ENCODE measurements at regions not wholly inside any gene's neighbourhood (a gene's known extent, or its start where the extent isn't known, plus 50 kb on each side); places are given as distances from the start of the nearest gene placed in this dataset.
A peak's percentile ranks its signal among the peaks of the same experiment; 100 is the strongest.

DNA sequence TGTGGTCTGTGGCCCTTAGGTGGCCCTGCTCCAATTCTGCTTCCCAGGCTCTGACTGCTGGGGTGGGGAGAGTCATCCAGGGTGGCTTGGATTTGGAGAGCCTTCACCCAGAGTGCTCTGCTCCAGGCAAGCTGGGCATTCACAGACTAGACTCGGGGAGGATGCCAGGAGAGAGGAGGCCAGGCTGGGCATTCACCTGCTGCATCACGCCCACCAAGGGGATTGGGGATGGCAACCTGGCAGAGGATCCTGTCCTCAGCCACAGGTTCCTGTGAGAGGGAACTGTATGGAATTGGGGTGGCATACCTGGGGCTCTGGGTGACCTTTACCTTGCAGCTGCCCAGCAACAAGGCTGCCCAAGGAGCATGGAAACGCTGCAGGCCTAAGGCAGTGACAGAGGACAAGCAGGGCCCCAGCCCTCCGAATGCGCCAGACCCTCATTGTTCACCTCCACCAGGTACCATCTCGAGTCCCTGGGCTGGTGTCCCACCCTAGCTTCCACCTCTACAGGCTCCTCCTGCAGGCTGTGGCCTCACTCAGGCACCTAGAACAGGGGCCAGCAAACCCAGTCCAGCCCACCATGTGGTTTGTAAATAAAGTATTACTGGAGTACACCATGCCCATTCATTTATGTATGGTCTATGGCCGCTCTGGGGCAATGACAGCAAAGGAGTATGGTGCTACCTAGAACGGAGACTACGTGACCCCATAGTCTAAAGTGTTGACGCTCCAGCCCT is 255.3 kb upstream of the RAB6C start:
- Mint-ChIP-seq H3K9me3 (no peaks in the 10 kb centered on the region), H3K4me3 (no peak overlapping the region), H3K4me1 (peaks cover 0 to 2% (median 0%) of the 10 kb centered on the region in 7 donors), H3K36me3 (no peaks in the 10 kb centered on the region), H3K27me3 (peaks cover 0 to 2% (median 0%) of the 10 kb centered on the region in 5 donors), H3K27ac (no peak overlapping the region)
- no peak overlapping the region for H3K4me3 ChIP-seq (ENCODE audit: low read length)
- ATAC-seq, result no peak
- H3K36me3 ChIP-seq (ENCODE audit: control insufficient read depth in 2 of 3, insufficient read depth in 3 of 3, low read length in 3 of 3), result no peaks in the 10 kb centered on the region
- no peak overlapping the region for H3K27ac ChIP-seq (ENCODE audit: low read depth, low read length)
- CTCF ChIA-PET, result no interaction called here
- H3K4me1 ChIP-seq (ENCODE audit: control insufficient read depth in 2 of 2, insufficient read depth in 2 of 2, low read length in 2 of 2), result no peaks in the 10 kb centered on the region
- no peaks in the 10 kb centered on the region for H3K9me3 ChIP-seq (ENCODE audit: control insufficient read depth in 2 of 3, low read length in 3 of 3)
- intact Hi-C loops (cut with micrococcal nuclease), result no loop called here
- no peaks in the 10 kb centered on the region for H3K27me3 ChIP-seq (ENCODE audit: control insufficient read depth in 2 of 2, insufficient read depth in 2 of 2, low read length in 2 of 2)
- no peak for DNase-seq
- POLR2A ChIA-PET, result no interaction called here

DNA sequence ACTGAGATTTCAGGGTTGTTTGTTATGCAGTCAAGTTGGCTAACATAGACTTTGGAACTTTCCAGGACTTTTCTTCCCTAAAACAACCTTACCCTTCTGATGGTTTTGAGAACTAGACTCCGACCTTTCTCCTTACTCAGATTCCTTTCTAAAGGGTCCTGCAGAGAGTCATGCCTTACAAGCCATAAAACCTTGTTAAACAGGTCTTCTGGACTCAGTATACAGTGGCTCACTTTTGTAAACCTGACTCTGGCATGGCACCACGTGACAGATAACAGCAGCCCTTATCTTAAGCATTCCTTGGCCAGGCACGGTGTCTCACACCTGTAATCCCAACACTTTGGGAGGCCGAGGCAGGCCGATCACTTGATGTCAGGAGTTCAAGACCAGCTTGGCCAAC is 253.2 kb upstream of the RAB6C start:
- Histone ChIP-seq H3K36me3 (ENCODE audit: control insufficient read depth in 2 of 3, insufficient read depth in 3 of 3, low read length in 3 of 3) (no peaks in the 10 kb centered on the region), H3K4me3 (ENCODE audit: low read length) (no peak overlapping the region), H3K4me1 (ENCODE audit: control insufficient read depth in 2 of 2, insufficient read depth in 2 of 2, low read length in 2 of 2) (no peaks in the 10 kb centered on the region), H3K27ac (ENCODE audit: low read depth, low read length) (no peak overlapping the region), H3K27me3 (ENCODE audit: control insufficient read depth in 2 of 2, insufficient read depth in 2 of 2, low read length in 2 of 2) (no peaks in the 10 kb centered on the region), H3K9me3 (ENCODE audit: control insufficient read depth in 2 of 3, low read length in 3 of 3) (no peaks in the 10 kb centered on the region)
- DNase-seq (no peak), ATAC-seq (no peak)
- H3K27ac Mint-ChIP-seq, result no peak overlapping the region
- H3K4me3 Mint-ChIP-seq, result no peak overlapping the region
- H3K4me1 Mint-ChIP-seq, result peaks cover 0 to 1% (median 0%) of the 10 kb centered on the region in 7 donors
- POLR2A ChIA-PET, result no interaction called here
- CTCF ChIA-PET, result no interaction called here
- H3K27me3 Mint-ChIP-seq, result peaks cover 0 to 2% (median 0%) of the 10 kb centered on the region in 5 donors
- no peaks in the 10 kb centered on the region for H3K9me3 Mint-ChIP-seq
- intact Hi-C loops (cut with micrococcal nuclease), result no loop called here
- no peaks in the 10 kb centered on the region for H3K36me3 Mint-ChIP-seq

DNA sequence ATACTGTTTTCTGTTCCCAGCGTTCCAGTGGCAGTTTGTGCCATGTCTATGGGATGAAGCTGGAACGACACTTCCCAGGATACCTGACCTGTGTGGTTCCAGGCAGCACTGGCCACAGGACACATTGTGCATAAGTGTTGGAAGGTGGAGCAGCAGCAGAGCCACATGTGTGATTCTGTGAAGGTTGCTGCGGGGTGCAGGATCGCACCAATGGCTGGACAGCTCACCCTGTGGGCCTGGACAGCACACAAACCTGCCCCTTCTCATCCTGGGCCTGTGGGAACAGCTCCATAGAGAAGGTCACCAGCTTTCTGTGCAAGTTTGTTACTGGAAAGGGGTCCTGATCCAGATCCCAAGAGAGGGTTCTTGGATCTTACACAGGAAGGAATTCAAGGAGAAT is 252.2 kb upstream of the RAB6C start:
- Mint-ChIP-seq H3K4me3 (no peak overlapping the region), H3K27me3 (peaks cover 0 to 2% (median 0%) of the 10 kb centered on the region in 5 donors), H3K36me3 (no peaks in the 10 kb centered on the region), H3K9me3 (no peaks in the 10 kb centered on the region), H3K27ac (no peak overlapping the region), H3K4me1 (no peaks in the 10 kb centered on the region)
- Histone ChIP-seq H3K9me3 (ENCODE audit: control insufficient read depth in 2 of 3, low read length in 3 of 3) (no peaks in the 10 kb centered on the region), H3K27ac (ENCODE audit: low read depth, low read length) (no peak overlapping the region), H3K4me3 (ENCODE audit: low read length) (no peak overlapping the region), H3K36me3 (ENCODE audit: control insufficient read depth in 2 of 3, insufficient read depth in 3 of 3, low read length in 3 of 3) (no peaks in the 10 kb centered on the region), H3K4me1 (ENCODE audit: control insufficient read depth in 2 of 2, insufficient read depth in 2 of 2, low read length in 2 of 2) (no peaks in the 10 kb centered on the region), H3K27me3 (ENCODE audit: control insufficient read depth in 2 of 2, insufficient read depth in 2 of 2, low read length in 2 of 2) (no peaks in the 10 kb centered on the region)
- ChIA-PET CTCF (no interaction called here), POLR2A (no interaction called here)
- DNase-seq (no peak), ATAC-seq (no peak)
- intact Hi-C loops (cut with micrococcal nuclease), result no loop called here

DNA sequence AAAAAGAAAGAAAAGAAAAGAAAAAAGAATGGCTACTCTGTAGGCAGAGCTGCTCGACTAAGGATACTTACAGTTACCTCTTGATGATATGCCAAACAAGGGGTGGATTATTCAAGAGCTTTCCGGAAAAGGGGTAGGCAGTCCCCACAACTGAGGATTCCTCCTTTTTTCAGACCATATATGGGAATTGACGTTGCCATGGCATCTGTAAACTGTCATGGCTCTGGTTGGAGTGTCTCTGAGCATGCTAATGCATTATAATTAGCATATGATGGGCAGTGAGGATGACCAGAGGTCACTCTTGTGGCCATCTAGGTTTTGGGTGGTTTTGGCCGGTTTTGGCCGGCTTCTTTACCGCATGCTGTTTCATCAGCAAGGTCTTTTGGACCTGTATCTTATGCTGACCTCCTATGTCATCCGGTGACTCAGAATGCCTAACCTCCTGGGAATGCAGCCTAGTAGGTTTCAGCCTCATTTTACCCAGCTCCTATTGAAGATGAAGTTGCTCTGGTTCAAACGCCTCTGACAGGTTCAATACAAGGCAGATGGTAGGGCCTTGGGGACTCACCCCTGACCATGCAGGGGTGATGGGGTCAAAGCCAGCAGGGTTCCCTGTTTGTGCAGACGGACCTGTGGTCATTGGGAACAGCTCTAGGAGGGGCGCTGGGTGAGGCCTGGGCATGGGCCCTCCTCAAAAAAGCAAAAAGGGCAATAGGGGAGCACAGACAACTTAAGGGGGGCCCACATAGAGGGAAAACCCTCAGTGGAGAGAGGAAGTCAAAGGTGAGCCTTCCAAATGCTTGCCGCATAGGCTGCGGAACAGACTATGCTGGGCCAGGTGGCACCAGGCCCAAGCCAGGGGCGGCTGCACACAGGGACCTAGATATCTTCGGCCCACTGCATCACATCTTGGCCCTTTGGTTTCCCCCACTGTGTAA is 251.2 kb upstream of the RAB6C start:
- no peaks in the 10 kb centered on the region for H3K36me3 ChIP-seq (ENCODE audit: control insufficient read depth in 2 of 3, insufficient read depth in 3 of 3, low read length in 3 of 3)
- H3K27me3 ChIP-seq (ENCODE audit: control insufficient read depth in 2 of 2, insufficient read depth in 2 of 2, low read length in 2 of 2), result no peaks in the 10 kb centered on the region
- ATAC-seq (no peak), DNase-seq (no peak)
- POLR2A ChIA-PET, result no interaction called here
- CTCF ChIA-PET, result no interaction called here
- intact Hi-C loops (cut with micrococcal nuclease), result no loop called here
- H3K27ac ChIP-seq (ENCODE audit: low read depth, low read length), result no peak overlapping the region
- Mint-ChIP-seq H3K36me3 (no peaks in the 10 kb centered on the region), H3K4me1 (no peaks in the 10 kb centered on the region), H3K4me3 (no peak overlapping the region), H3K27me3 (peaks cover 0 to 2% (median 0%) of the 10 kb centered on the region in 5 donors), H3K27ac (peak overlapping the region in 1 of 9 donors; percentile 42), H3K9me3 (no peaks in the 10 kb centered on the region)
- no peak overlapping the region for H3K4me3 ChIP-seq (ENCODE audit: low read length)
- H3K4me1 ChIP-seq (ENCODE audit: control insufficient read depth in 2 of 2, insufficient read depth in 2 of 2, low read length in 2 of 2), result no peaks in the 10 kb centered on the region
- no peaks in the 10 kb centered on the region for H3K9me3 ChIP-seq (ENCODE audit: control insufficient read depth in 2 of 3, low read length in 3 of 3)

- Mint-ChIP-seq H3K4me3 (no peak overlapping the region), H3K27ac (no peak overlapping the region), H3K27me3 (peaks cover 0 to 2% (median 0%) of the 10 kb centered on the region in 5 donors), H3K9me3 (no peaks in the 10 kb centered on the region), H3K36me3 (no peaks in the 10 kb centered on the region), H3K4me1 (no peaks in the 10 kb centered on the region)
- no peaks in the 10 kb centered on the region for H3K4me1 ChIP-seq (ENCODE audit: control insufficient read depth in 2 of 2, insufficient read depth in 2 of 2, low read length in 2 of 2)
- intact Hi-C loops (cut with micrococcal nuclease), result no loop called here
- no peaks in the 10 kb centered on the region for H3K9me3 ChIP-seq (ENCODE audit: control insufficient read depth in 2 of 3, low read length in 3 of 3)
- ChIA-PET POLR2A (no interaction called here), CTCF (no interaction called here)
- no peak overlapping the region for H3K4me3 ChIP-seq (ENCODE audit: low read length)
- ATAC-seq (no peak), DNase-seq (no peak)
- H3K36me3 ChIP-seq (ENCODE audit: control insufficient read depth in 2 of 3, insufficient read depth in 3 of 3, low read length in 3 of 3), result no peaks in the 10 kb centered on the region
- no peaks in the 10 kb centered on the region for H3K27me3 ChIP-seq (ENCODE audit: control insufficient read depth in 2 of 2, insufficient read depth in 2 of 2, low read length in 2 of 2)
- no peak overlapping the region for H3K27ac ChIP-seq (ENCODE audit: low read depth, low read length)
These were observed 250.5 kb upstream of the RAB6C start for GRCh38 chr2:129729011-129729410.

- intact Hi-C loops (cut with micrococcal nuclease), result no loop called here
- CTCF ChIA-PET, result no interaction called here
- no peaks in the 10 kb centered on the region for H3K36me3 ChIP-seq (ENCODE audit: control insufficient read depth in 2 of 3, insufficient read depth in 3 of 3, low read length in 3 of 3)
These were observed 249.8 kb upstream of the RAB6C start for GRCh38 chr2:129729646-129730045.

More at GRCh38 chr2:129729646-129730045, 249.8 kb upstream of the RAB6C start:
- no peaks in the 10 kb centered on the region for H3K4me1 Mint-ChIP-seq
- no peaks in the 10 kb centered on the region for H3K27me3 ChIP-seq (ENCODE audit: control insufficient read depth in 2 of 2, insufficient read depth in 2 of 2, low read length in 2 of 2)
- H3K9me3 ChIP-seq (ENCODE audit: control insufficient read depth in 2 of 3, low read length in 3 of 3), result no peaks in the 10 kb centered on the region
- ATAC-seq, result no peak
- no peak overlapping the region for H3K4me3 Mint-ChIP-seq
- POLR2A ChIA-PET, result no interaction called here
- H3K9me3 Mint-ChIP-seq, result no peaks in the 10 kb centered on the region
- H3K27ac ChIP-seq (ENCODE audit: low read depth, low read length), result no peak overlapping the region
- no peak overlapping the region for H3K4me3 ChIP-seq (ENCODE audit: low read length)
- no peaks in the 10 kb centered on the region for H3K4me1 ChIP-seq (ENCODE audit: control insufficient read depth in 2 of 2, insufficient read depth in 2 of 2, low read length in 2 of 2)
- no peak overlapping the region for H3K27ac Mint-ChIP-seq
- H3K27me3 Mint-ChIP-seq, result peaks cover 0 to 2% (median 0%) of the 10 kb centered on the region in 5 donors
- no peak for DNase-seq
- H3K36me3 Mint-ChIP-seq, result no peaks in the 10 kb centered on the region

Data from naive thymus-derived CD4-positive, alpha-beta T cell (primary cell).